GM12891 (cell line): ENCODE measurements at regions not wholly inside any gene's neighbourhood (a gene's known extent, or its start where the extent isn't known, plus 50 kb on each side); places are given as distances from the start of the nearest gene placed in this dataset.

Experiments
- POLR2A ChIP-seq: IDR thresholded peaks from 2 replicates; pipeline ENCODE4 v1.6.1; 2011; ENCODE audit warnings: low read depth, low read length, control low read depth
- POLR2AphosphoS5 ChIP-seq: IDR thresholded peaks from 2 replicates; pipeline ENCODE4 v1.6.1; 2011; ENCODE audit warnings: low read depth, low read length, control low read depth
- SPI1 ChIP-seq: IDR thresholded peaks from 2 replicates; pipeline ENCODE4 v1.6.1; 2011; ENCODE audit warnings: low read depth, low read length, control low read depth
- TAF1 ChIP-seq: IDR thresholded peaks from 2 replicates; pipeline ENCODE4 v1.6.1; 2011; ENCODE audit warnings: low read depth, low read length, control low read depth

- no peak for TF ChIP-seq POLR2A
- TF ChIP-seq TAF1 = no peak
- no peak for TF ChIP-seq POLR2AphosphoS5
- no peak for TF ChIP-seq SPI1
These were observed 107.8 kb upstream of the SLIT3 start for GRCh38 chr5:169408731-169409130.
